SK-N-MC (cell line): ENCODE measurements at regions not wholly inside any gene's neighbourhood (a gene's known extent, or its start where the extent isn't known, plus 50 kb on each side); places are given as distances from the start of the nearest gene placed in this dataset.

Experiments
- EZH2 ChIP-seq: fragments of 200-600 bp; sonication (generic); IDR thresholded peaks from one replicate; pipeline ENCODE4 v1.6.1; 2017; ENCODE audit warnings: antibody characterized with exemption
- FOXP2 ChIP-seq: optimal IDR thresholded peaks from 2 replicates; pipeline ENCODE3; 2011; ENCODE audit warnings: mild to moderate bottlenecking, moderate library complexity; ENCODE audit not compliant: insufficient read depth; ENCODE audit errors: extremely low read length, control extremely low read depth
- POLR2AphosphoS5 ChIP-seq: IDR thresholded peaks from 2 replicates; pipeline ENCODE4 v1.6.1; 2012; ENCODE audit warnings: mild to moderate bottlenecking, low read depth, low read length, borderline replicate concordance

DNA sequence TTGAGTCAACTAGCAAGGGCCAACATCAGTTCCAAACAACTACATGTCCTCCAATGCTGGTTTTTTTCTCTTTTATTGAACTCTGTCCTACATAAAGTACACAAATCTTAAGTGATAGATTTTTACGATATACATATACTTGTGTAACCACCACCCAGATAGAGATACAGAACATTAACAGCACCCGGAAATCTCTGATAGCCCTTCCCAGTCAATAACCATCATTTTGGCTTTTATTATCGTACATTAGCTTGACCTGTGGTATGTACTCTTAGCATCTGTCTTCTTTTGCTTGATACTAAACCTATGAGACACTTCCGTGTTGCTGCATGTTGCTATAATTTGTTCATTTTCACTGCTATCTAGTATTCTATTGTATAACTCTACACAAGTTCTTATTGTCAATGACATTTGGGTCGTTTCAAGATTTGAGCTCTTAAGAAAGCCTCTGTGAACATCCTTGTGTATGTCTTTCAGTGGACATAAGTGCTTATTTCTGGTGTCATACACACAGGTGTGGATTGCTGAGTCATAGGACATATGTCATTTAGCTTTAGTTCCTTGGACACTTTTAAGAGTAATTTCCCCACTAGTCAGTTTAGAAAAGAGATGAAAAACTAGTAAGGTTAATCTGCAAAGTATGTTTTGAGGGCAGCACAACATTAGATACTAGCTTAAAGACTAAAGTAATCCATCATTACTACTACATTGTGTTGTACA lies 111.1 kb downstream of the PRLHR start:
- no peak for TF ChIP-seq POLR2AphosphoS5
- TF ChIP-seq EZH2 = no peak
- TF ChIP-seq FOXP2 = no peak
